ENCODE measurements at regions not wholly inside any gene's neighbourhood (a gene's known extent, or its start where the extent isn't known, plus 50 kb on each side); places are given as distances from the start of the nearest gene placed in this dataset.

DNA sequence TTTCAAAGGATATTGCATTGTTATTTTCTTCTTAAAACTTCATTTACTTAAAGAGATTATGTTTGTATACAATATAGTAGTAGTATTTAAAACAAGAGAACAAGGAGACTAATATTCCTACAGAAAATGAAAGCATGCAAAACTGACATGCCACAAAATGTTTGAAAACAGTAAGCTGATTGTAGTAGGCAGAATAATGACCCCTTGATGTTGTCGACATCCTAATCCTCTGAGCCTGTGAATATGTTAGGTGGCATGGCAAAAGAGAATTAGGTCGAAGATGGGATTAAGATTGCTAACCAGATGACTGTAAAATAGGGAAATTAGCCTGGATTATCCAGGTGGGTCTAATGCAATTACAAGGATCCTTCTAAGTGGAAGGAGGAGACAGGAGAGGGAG, 522.2 kb upstream of the NR3C2 start (continued):
- TF ChIP-seq CBX5 (IDR thresholded peaks at IDR 0.05; ENCODE audit: low read depth, low read length) = no peak
- no peak for TF ChIP-seq SRF (IDR thresholded peaks at IDR 0.05; ENCODE audit: low read depth, low read length)
- no peak for TF ChIP-seq BACH1 (IDR thresholded peaks at IDR 0.05; ENCODE audit: low read length)

Measured in H1 (cell line).